ENCODE measurements at regions not wholly inside any gene's neighbourhood (a gene's known extent, or its start where the extent isn't known, plus 50 kb on each side); places are given as distances from the start of the nearest gene placed in this dataset.
A peak's percentile ranks its signal among the peaks of the same experiment; 100 is the strongest.

GRCh38 chr19:32166238-32166637 is 179.2 kb upstream of the ZNF507 start:
- Histone ChIP-seq H3K27ac (ENCODE audit: low read depth in 2 of 2, low read length in 2 of 2) (no peak overlapping the region), H3K9me3 (ENCODE audit: control insufficient read depth in 2 of 3, insufficient read depth in 1 of 3, low read length in 3 of 3) (no peaks in the 10 kb centered on the region), H3K4me1 (ENCODE audit: control insufficient read depth in 2 of 3, insufficient read depth in 2 of 3, low read depth in 1 of 3, low read length in 3 of 3) (no peaks in the 10 kb centered on the region), H3K27me3 (ENCODE audit: control insufficient read depth, insufficient read depth, low read length) (no peaks in the 10 kb centered on the region), H3K9ac (ENCODE audit: low read length in 3 of 3) (no peak overlapping the region), H3K4me3 (ENCODE audit: low read length in 3 of 3) (no peak overlapping the region), H3K36me3 (ENCODE audit: control insufficient read depth in 2 of 3, insufficient read depth in 3 of 3, low read length in 3 of 3) (no peaks in the 10 kb centered on the region)
- FAIRE-seq (no peak), DNase-seq (peak in 2 of 5 donors; percentile 4 to 19)
- TF ChIP-seq CTCF (IDR thresholded peaks at IDR 0.05; ENCODE audit: borderline replicate concordance, extremely low read depth, insufficient read depth) = no peak
- intact Hi-C loops (cut with DNase I) = no loop called here

- no peak for FAIRE-seq
- no peaks in the 10 kb centered on the region for H3K27me3 ChIP-seq (ENCODE audit: control insufficient read depth, insufficient read depth, low read length)
- no peaks in the 10 kb centered on the region for H3K9me3 ChIP-seq (ENCODE audit: control insufficient read depth in 2 of 3, insufficient read depth in 1 of 3, low read length in 3 of 3)
- no peaks in the 10 kb centered on the region for H3K36me3 ChIP-seq (ENCODE audit: control insufficient read depth in 2 of 3, insufficient read depth in 3 of 3, low read length in 3 of 3)
- H3K9ac ChIP-seq (ENCODE audit: low read length in 3 of 3) = no peak overlapping the region
- DNase-seq = no peak
- no peak for TF ChIP-seq CTCF (IDR thresholded peaks at IDR 0.05; ENCODE audit: borderline replicate concordance, extremely low read depth, insufficient read depth)
- no peaks in the 10 kb centered on the region for H3K4me1 ChIP-seq (ENCODE audit: control insufficient read depth in 2 of 3, insufficient read depth in 2 of 3, low read depth in 1 of 3, low read length in 3 of 3)
- intact Hi-C loops (cut with DNase I) = no loop called here
- no peak overlapping the region for H3K4me3 ChIP-seq (ENCODE audit: low read length in 3 of 3)
- H3K27ac ChIP-seq (ENCODE audit: low read depth in 2 of 2, low read length in 2 of 2) = no peak overlapping the region
Measured at GRCh38 chr19:32168111-32168510, 177.3 kb upstream of the ZNF507 start.

- Histone ChIP-seq H3K36me3 (ENCODE audit: control insufficient read depth in 2 of 3, insufficient read depth in 3 of 3, low read length in 3 of 3) (no peaks in the 10 kb centered on the region), H3K4me1 (ENCODE audit: control insufficient read depth in 2 of 3, insufficient read depth in 2 of 3, low read depth in 1 of 3, low read length in 3 of 3) (no peaks in the 10 kb centered on the region), H3K9ac (ENCODE audit: low read length in 3 of 3) (no peak overlapping the region), H3K27ac (ENCODE audit: low read depth in 2 of 2, low read length in 2 of 2) (no peak overlapping the region), H3K9me3 (ENCODE audit: control insufficient read depth in 2 of 3, insufficient read depth in 1 of 3, low read length in 3 of 3) (no peaks in the 10 kb centered on the region), H3K4me3 (ENCODE audit: low read length in 3 of 3) (no peak overlapping the region), H3K27me3 (ENCODE audit: control insufficient read depth, insufficient read depth, low read length) (no peaks in the 10 kb centered on the region)
- DNase-seq (no peak), FAIRE-seq (no peak)
- no peak for TF ChIP-seq CTCF (IDR thresholded peaks at IDR 0.05; ENCODE audit: borderline replicate concordance, extremely low read depth, insufficient read depth)
- intact Hi-C loops (cut with DNase I) = no loop called here
Measured at GRCh38 chr19:32168606-32169005, 176.8 kb upstream of the ZNF507 start.

- Histone ChIP-seq H3K4me1 (ENCODE audit: control insufficient read depth in 2 of 3, insufficient read depth in 2 of 3, low read depth in 1 of 3, low read length in 3 of 3) (no peaks in the 10 kb centered on the region), H3K9ac (ENCODE audit: low read length in 3 of 3) (no peak overlapping the region), H3K36me3 (ENCODE audit: control insufficient read depth in 2 of 3, insufficient read depth in 3 of 3, low read length in 3 of 3) (no peaks in the 10 kb centered on the region), H3K4me3 (ENCODE audit: low read length in 3 of 3) (no peak overlapping the region), H3K9me3 (ENCODE audit: control insufficient read depth in 2 of 3, insufficient read depth in 1 of 3, low read length in 3 of 3) (no peaks in the 10 kb centered on the region), H3K27ac (ENCODE audit: low read depth in 2 of 2, low read length in 2 of 2) (no peak overlapping the region), H3K27me3 (ENCODE audit: control insufficient read depth, insufficient read depth, low read length) (no peaks in the 10 kb centered on the region)
- intact Hi-C loops (cut with DNase I) = no loop called here
- no peak for FAIRE-seq
- no peak for TF ChIP-seq CTCF (IDR thresholded peaks at IDR 0.05; ENCODE audit: borderline replicate concordance, extremely low read depth, insufficient read depth)
- DNase-seq = peak in 3 of 5 donors; percentile 49 to 73 (median 69)
Measured at GRCh38 chr19:32171719-32172151, 173.7 kb upstream of the ZNF507 start.

All from kidney (tissue), 13 donors.